Loucy (cell line): ENCODE measurements at regions not wholly inside any gene's neighbourhood (a gene's known extent, or its start where the extent isn't known, plus 50 kb on each side); places are given as distances from the start of the nearest gene placed in this dataset.

ENCODE experiments used
- EZH2phosphoT487 ChIP-seq: fragments of 200-600 bp; IDR thresholded peaks from 2 replicates; pipeline ENCODE4 v1.6.1; 2018; ENCODE audit warnings: antibody characterized with exemption, mild to moderate bottlenecking, moderate library complexity, borderline replicate concordance
- TF ChIP-seq, protein P1 (sequence below): fragments of 200-600 bp; sonication (generic); conservative IDR thresholded peaks from 2 replicates; pipeline ENCODE4 v1.5.1; 2014; ENCODE audit warnings: mild to moderate bottlenecking, antibody characterized with exemption, low read length

- TF ChIP-seq, protein P1, sequence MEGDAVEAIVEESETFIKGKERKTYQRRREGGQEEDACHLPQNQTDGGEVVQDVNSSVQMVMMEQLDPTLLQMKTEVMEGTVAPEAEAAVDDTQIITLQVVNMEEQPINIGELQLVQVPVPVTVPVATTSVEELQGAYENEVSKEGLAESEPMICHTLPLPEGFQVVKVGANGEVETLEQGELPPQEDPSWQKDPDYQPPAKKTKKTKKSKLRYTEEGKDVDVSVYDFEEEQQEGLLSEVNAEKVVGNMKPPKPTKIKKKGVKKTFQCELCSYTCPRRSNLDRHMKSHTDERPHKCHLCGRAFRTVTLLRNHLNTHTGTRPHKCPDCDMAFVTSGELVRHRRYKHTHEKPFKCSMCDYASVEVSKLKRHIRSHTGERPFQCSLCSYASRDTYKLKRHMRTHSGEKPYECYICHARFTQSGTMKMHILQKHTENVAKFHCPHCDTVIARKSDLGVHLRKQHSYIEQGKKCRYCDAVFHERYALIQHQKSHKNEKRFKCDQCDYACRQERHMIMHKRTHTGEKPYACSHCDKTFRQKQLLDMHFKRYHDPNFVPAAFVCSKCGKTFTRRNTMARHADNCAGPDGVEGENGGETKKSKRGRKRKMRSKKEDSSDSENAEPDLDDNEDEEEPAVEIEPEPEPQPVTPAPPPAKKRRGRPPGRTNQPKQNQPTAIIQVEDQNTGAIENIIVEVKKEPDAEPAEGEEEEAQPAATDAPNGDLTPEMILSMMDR: no peak
- TF ChIP-seq EZH2phosphoT487: no peak
Observed at GRCh38 chr12:126040307-126040706, 975.1 kb downstream of the AACS start.
